Frontal cortex (tissue), 3 donors: ENCODE measurements at regions not wholly inside any gene's neighbourhood (a gene's known extent, or its start where the extent isn't known, plus 50 kb on each side); places are given as distances from the start of the nearest gene placed in this dataset.
"Not testable (repeated sequence)": the region's sequence is repeated elsewhere in the genome, so short reads cannot be mapped to it uniquely, and the experiment has no call there.

Source experiments
- DNase-seq, 2 donors: peaks; one replicate each; pipeline ENCODE4 v3.0.0; 2012; ENCODE audit warnings: low spot score in 2 of 2
- FAIRE-seq: peaks from 2 replicates; lab custom pipeline; 2012; peaks lifted over from hg19 to GRCh38; lab: Jason Lieb, UNC
- donor health status: control.
- donor health status: control.
- donor health status: control.

GRCh38 chr2:111380733-111381439 is 260.2 kb downstream of the BCL2L11 start:
- FAIRE-seq, DNase-seq: not testable (repeated sequence)

DNA sequence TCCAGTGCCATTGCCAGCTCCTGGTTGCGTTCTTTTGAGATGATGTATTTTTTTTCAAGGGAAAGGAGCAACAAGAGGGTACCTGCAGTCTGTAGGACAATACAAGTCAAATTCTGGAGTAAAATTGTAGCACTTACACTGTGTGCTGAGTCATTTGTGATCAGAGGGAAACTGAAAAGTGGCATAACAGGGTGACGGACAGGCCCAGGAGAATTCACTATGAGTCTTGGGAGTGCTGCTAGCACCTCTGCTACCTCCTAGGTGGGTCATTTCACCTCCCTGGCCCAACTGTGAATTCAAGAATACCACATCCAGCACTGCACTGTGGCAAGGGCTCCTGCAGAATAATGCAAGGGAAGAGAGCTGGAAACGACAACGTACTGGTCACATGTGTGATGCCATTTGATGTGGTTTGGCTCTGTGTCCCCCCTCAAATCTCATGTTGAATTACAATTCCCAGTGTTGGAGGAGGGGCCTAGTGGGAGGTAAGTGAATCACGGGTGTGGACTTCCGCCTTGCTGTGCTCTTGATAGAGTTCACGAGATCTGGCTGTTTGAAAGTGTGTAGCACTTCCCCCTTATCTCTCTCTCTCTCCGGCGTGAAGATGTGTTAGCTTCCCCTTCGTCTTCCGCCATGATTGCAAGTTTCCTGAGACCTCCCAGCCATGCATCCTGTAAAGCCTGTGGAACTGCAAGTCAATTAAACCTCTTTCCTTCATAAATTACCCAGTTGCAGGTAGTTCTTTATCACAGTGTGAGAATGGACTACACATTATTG is 261.0 kb downstream of the BCL2L11 start:
- FAIRE-seq, DNase-seq: not testable (repeated sequence)

GRCh38 chr2:111382507-111382906 is 261.8 kb downstream of the BCL2L11 start:
- not testable (repeated sequence) for DNase-seq, FAIRE-seq

GRCh38 chr2:111383311-111383710 is 262.6 kb downstream of the BCL2L11 start:
- FAIRE-seq, DNase-seq: not testable (repeated sequence)

DNA sequence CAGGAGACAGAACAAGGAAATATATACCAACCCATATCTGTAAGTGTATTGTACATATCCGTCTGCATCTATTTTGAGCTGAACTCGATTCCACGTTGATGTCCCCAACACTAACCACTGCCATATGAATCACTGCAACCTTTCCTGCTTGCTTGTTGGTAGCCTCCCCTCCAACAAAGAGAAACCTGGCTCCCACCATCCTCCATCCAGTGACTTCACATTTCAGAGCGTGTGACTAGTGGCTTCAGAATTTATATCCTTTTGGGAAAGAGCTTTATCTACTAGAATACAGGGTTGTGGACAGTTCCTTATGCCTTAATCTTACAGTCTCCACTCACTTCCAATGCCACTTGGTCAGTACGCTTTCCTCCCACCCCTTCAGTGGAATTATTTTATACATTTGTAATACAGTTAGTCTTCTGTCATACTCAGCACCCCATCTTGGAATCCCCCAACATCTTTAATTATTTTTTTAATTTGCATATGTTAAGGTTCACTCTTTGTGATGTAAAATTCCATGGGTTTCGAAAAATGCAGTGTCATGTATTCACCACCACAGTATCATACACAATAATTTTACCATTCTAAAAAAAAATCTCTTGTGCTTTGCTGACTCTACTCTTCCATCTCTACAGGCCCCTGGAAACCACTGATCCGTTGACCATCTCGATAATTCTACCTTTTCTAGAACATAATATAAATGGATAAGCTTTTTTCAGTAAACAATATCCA is 264.7 kb downstream of the BCL2L11 start:
- FAIRE-seq, DNase-seq: not testable (repeated sequence)

DNA sequence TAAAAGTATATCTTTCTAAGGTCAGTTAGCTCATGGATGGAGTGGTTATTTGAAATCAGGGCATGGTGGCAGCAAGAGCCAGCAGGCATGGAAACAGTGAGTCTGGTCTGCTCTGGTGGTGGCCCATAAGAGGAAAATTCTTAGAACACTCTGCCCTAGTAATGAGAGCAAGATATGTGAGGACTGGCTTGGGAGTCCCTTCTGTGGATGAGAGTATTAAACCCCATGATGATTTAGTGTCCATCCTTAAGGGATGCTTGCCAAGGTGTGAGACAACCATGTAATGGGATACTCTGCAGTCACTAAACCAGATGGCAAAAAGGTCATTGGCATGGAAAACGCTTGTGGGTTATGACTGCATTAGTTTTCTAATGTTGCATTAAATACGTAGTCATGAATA is 269.9 kb downstream of the BCL2L11 start:
- FAIRE-seq, DNase-seq: not testable (repeated sequence)

DNA sequence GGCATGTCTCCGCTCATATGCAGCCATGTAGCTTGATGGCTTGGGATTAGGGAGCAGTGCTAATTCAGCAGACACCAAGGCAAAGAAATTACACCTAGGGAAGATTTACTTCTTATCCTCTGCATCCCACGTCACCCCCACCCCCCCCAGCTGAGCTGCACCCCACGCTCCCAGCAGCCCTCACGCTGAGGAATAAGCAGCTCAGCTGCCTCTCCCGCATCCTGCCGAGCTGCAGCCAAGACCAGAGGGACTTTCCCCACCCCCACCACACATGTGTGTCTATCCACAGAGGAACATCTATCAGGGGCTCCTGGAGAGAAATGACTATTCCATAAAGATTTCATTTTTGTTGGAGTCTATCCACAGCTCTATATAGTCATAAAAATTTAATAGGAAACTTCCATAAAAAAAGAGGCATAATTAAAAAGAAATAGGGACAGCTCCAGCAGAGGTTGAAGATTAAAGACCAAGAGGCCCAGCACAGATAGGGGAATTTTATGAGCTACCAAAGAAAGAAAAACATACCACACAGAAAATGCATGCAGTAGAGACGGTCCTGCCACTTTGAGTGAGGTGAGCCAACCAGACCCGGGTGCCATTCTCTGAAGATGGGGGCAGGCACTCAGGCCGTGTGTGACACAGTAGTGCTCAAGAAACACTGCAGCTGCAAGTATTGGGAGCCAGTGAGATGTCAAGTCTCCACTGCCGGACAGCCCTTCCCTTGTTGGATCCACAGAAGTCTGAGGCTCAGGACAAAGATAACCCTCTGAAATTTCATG is 274.8 kb downstream of the BCL2L11 start:
- DNase-seq: peak in 1 of 2 donors; percentile 3
- not testable (repeated sequence) for FAIRE-seq

DNA sequence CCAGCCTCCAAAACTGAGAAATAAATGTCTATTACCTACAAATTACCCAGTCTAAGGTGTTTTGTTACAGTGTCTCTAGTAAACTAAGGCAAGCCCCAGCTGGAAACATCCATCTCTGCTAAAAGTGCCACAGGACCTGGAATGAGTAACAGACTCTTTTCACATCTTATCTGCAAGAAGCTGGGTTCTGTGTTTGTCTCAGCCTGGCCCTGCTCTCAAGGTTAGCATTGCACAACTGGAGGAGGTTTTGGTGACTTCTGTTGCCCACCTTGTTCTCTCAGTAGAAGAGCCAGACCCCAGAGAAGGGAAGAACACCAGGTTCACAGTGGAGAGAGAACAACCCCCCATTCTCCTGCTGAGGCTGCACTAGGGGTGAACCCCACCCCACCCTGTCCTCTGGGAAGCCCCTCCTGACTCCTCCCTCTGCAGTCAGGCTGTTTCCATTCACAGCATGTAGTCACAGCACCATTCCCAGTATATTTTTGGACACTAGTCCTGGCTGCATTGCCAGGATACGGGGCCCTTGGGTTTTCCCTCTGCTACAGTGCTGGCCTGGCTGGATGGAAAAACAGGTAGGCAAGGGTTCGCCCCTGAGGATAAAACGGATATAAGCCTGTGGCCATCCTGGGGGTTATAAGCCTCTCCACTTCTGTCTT is 280.0 kb downstream of the BCL2L11 start:
- FAIRE-seq, DNase-seq: not testable (repeated sequence)

GRCh38 chr2:111401270-111402140 is 280.8 kb downstream of the BCL2L11 start:
- DNase-seq, FAIRE-seq: not testable (repeated sequence)

DNA sequence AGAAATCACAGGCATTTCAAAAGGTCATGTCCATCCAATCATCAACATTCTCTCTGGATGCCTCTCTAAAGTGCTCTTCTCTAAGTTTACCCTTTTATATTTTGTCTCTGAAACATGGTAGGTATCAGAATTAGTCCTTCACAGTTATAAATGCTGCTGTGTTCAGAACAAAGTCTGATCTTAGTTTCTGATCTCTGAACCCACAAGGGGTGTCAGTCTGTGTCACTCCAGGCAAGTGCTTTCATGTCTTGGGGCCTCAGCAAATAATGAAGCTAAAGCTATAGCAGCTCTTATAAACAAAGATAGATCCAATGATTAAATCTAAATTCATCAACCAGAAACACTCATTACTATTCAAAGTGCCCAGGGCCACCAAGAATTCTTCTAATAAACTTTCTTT is 281.7 kb downstream of the BCL2L11 start:
- DNase-seq, FAIRE-seq: not testable (repeated sequence)

GRCh38 chr2:111403287-111403686 is 282.6 kb downstream of the BCL2L11 start:
- not testable (repeated sequence) for FAIRE-seq, DNase-seq

- not testable (repeated sequence) for FAIRE-seq, DNase-seq
Observed at GRCh38 chr2:111406616-111407015, 285.9 kb downstream of the BCL2L11 start.

DNA sequence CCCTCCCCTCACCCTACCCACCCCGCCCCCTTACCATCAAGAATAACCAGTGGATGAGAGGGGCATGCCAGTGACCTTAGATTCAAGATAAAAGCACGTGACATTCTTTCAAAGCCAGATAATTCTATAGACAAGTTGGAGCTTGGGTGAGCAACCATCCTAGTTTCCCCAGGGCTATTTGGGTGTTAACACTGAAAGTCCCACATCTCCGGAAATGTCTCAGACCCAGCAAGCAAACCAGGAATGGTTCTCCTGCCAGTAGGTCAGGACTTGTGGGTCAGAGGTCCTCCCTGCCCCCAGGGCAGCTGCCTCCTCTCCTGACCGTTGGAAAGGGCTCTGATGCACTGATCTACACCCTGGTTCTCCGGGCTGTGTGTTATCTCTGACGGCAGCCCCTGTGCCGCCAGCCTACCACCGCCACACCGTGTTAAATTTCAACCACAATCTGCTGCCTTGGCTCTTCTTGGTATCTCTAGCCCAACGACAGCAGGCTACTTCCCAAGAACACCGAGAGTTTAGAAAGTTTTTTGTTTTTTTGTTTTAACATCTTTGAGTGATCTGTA is 287.0 kb downstream of the BCL2L11 start:
- not testable (repeated sequence) for FAIRE-seq, DNase-seq

GRCh38 chr2:111410868-111411406 is 290.2 kb downstream of the BCL2L11 start:
- not testable (repeated sequence) for FAIRE-seq, DNase-seq

GRCh38 chr2:111411867-111412681 is 291.4 kb downstream of the BCL2L11 start:
- DNase-seq, FAIRE-seq: not testable (repeated sequence)

DNA sequence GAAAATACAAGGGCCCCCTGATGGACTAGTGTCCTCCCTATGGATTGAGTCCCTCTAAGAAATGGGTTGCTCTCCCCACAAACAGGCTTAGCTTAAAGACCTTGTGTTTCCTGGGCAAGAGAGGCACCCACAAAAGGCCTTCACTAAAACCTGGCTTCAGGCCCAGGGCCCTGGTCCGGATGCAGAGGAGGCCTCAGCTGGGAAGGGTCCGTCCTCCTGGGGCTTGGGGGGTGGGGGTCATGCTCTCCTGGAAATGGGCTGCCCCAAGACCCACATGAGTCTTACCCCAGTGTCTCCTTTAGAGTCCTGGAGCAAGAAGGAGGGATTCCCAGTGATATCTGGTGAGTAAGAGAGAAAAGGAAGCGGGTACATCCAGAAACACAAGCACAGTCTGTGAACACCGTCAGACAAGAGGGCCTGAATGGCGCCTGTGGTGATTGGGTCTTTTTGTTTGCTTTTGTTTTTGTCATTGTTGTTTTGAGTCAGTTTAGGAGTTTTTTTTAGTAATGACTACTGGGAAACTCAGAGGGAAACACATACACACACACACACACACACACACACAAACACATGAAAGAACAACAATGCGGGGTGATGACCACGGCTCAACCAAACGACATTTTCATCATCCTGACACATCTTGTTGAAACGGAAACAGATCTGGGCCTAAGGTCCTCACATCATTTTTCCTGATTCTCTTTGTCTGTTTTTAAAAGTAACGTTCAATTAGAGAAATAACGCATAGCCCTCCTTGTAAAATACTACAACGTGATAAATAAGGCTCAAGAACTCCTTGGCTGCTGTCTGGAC is 292.3 kb downstream of the BCL2L11 start:
- not testable (repeated sequence) for FAIRE-seq

More for the DNA sequence above, 292.3 kb downstream of the BCL2L11 start:
- DNase-seq: not testable (repeated sequence)
